Mucosa of gallbladder (tissue), 1 donor: ENCODE measurements at regions not wholly inside any gene's neighbourhood (a gene's known extent, or its start where the extent isn't known, plus 50 kb on each side); places are given as distances from the start of the nearest gene placed in this dataset.
"Not testable (repeated sequence)": the region's sequence is repeated elsewhere in the genome, so short reads cannot be mapped to it uniquely, and the experiment has no call there.

Experiments
- DNase-seq: peaks from one replicate; pipeline ENCODE4 v3.0.0-alpha.2; 2020; ENCODE audit warnings: low spot score
- donor health status: DM: no; HTN: no; CAD: no.

- DNase-seq: peak; percentile 26
Measured at GRCh38 chrX:34404386-34405070, 252.6 kb downstream of the TMEM47 start.

- DNase-seq: no peak
Measured at GRCh38 chrX:34401411-34401810, 255.7 kb downstream of the TMEM47 start.

- no peak for DNase-seq
Measured at GRCh38 chrX:34382416-34382815, 250.3 kb upstream of the FAM47A start.

- no peak for DNase-seq
Measured at GRCh38 chrX:34381241-34381640, 249.1 kb upstream of the FAM47A start.

GRCh38 chrX:34379891-34380290 lies 247.8 kb upstream of the FAM47A start:
- no peak for DNase-seq

- DNase-seq: no peak
Measured at GRCh38 chrX:34377645-34378044, 245.5 kb upstream of the FAM47A start.

GRCh38 chrX:34371754-34372153 lies 239.6 kb upstream of the FAM47A start:
- no peak for DNase-seq

- peak; percentile 20 for DNase-seq
Measured at GRCh38 chrX:34365471-34365870, 233.4 kb upstream of the FAM47A start.

- no peak for DNase-seq
Measured at GRCh38 chrX:34350561-34351335, 218.6 kb upstream of the FAM47A start.

GRCh38 chrX:34343001-34343400 lies 210.9 kb upstream of the FAM47A start:
- DNase-seq: no peak

GRCh38 chrX:34341814-34342213 lies 209.7 kb upstream of the FAM47A start:
- no peak for DNase-seq

GRCh38 chrX:34341258-34341657 lies 209.1 kb upstream of the FAM47A start:
- no peak for DNase-seq

- no peak for DNase-seq
Measured at GRCh38 chrX:34338046-34338445, 205.9 kb upstream of the FAM47A start.

GRCh38 chrX:34335376-34335775 lies 203.3 kb upstream of the FAM47A start:
- DNase-seq: not testable (repeated sequence)

GRCh38 chrX:34332334-34332733 lies 200.2 kb upstream of the FAM47A start:
- no peak for DNase-seq

GRCh38 chrX:34325460-34325859 lies 193.3 kb upstream of the FAM47A start:
- DNase-seq: no peak

- DNase-seq: not testable (repeated sequence)
Measured at GRCh38 chrX:34320424-34320823, 188.3 kb upstream of the FAM47A start.

- peak; percentile 19 for DNase-seq
Measured at GRCh38 chrX:34300871-34301270, 168.8 kb upstream of the FAM47A start.

GRCh38 chrX:34299451-34299967 lies 167.4 kb upstream of the FAM47A start:
- DNase-seq: no peak

GRCh38 chrX:34294665-34295064 lies 162.6 kb upstream of the FAM47A start:
- no peak for DNase-seq

- no peak for DNase-seq
Measured at GRCh38 chrX:34288782-34289181, 156.7 kb upstream of the FAM47A start.

GRCh38 chrX:34279866-34280560 lies 147.9 kb upstream of the FAM47A start:
- DNase-seq: no peak

- no peak for DNase-seq
Measured at GRCh38 chrX:34275699-34276098, 143.6 kb upstream of the FAM47A start.
